Peyer's patch (tissue), 4 donors: ENCODE measurements at regions not wholly inside any gene's neighbourhood (a gene's known extent, or its start where the extent isn't known, plus 50 kb on each side); places are given as distances from the start of the nearest gene placed in this dataset.

ENCODE experiments used
- CTCF ChIP-seq, 6 experiments: fragments of 450-650 bp in 4 of 6; fragments of 200-600 bp in 2 of 6; sonication (generic) in 1 of 6; IDR thresholded peaks; one replicate each; pipeline ENCODE4 v1.5.1; 2017 to 2019; ENCODE audit warnings: antibody characterized with exemption in 6 of 6, mild to moderate bottlenecking in 3 of 6, moderate library complexity in 1 of 6
- POLR2A ChIP-seq, 2 donors: fragments of 450-650 bp; IDR thresholded peaks; one replicate each; pipeline ENCODE4 v1.5.1; 2017; ENCODE audit warnings: antibody characterized with exemption in 2 of 2, mild to moderate bottlenecking in 2 of 2, moderate library complexity in 2 of 2

- TF ChIP-seq CTCF (IDR thresholded peaks at IDR 0.05) (no peak), POLR2A (IDR thresholded peaks at IDR 0.05) (no peak)
Observed at GRCh38 chr14:54312166-54312801, 84.5 kb upstream of the CDKN3 start.
